ENCODE measurements at regions not wholly inside any gene's neighbourhood (a gene's known extent, or its start where the extent isn't known, plus 50 kb on each side); places are given as distances from the start of the nearest gene placed in this dataset.

- intact Hi-C loops (cut with DNase I): no loop called here
- TF ChIP-seq CTCF (IDR thresholded peaks at IDR 0.05) (no peak), POLR2A (IDR thresholded peaks at IDR 0.05) (no peak)
- Histone ChIP-seq H3K36me3 (no peaks in the 10 kb centered on the region), H3K27me3 (no peaks in the 10 kb centered on the region), H3K4me1 (peaks cover 0 to 6% (median 0%) of the 10 kb centered on the region in 12 donors), H3K9me3 (no peaks in the 10 kb centered on the region), H3K4me3 (no peak overlapping the region), H3K27ac (no peak overlapping the region)
- DNase-seq: no peak
- ATAC-seq: no peak
- 70 to 79% (median 77%) methylated on average over 5 of the region's 5 CpGs for WGBS, 4 donors
Measured at GRCh38 chr2:113809076-113809736, 52.8 kb upstream of the SLC35F5 start.

GRCh38 chr2:113807721-113808120, 51.3 kb upstream of the SLC35F5 start:
- DNase-seq (no peak), ATAC-seq (no peak)
- no peaks in the 10 kb centered on the region for H3K27me3 ChIP-seq
- TF ChIP-seq POLR2A (IDR thresholded peaks at IDR 0.05): no peak
- TF ChIP-seq CTCF (IDR thresholded peaks at IDR 0.05): no peak
- intact Hi-C loops (cut with DNase I): no loop called here
- no peak overlapping the region for H3K4me3 ChIP-seq
- H3K9me3 ChIP-seq: no peaks in the 10 kb centered on the region
- peaks cover 0 to 6% (median 0%) of the 10 kb centered on the region in 12 donors for H3K4me1 ChIP-seq
- H3K36me3 ChIP-seq: no peaks in the 10 kb centered on the region
- no peak overlapping the region for H3K27ac ChIP-seq
- WGBS, 4 donors: 98 to 100% (median 100%) methylated on average over 2 of the region's 2 CpGs

GRCh38 chr2:113806217-113806913, 49.9 kb upstream of the SLC35F5 start:
- Histone ChIP-seq H3K27ac (no peak overlapping the region), H3K4me1 (no peaks in the 10 kb centered on the region), H3K4me3 (no peak overlapping the region), H3K27me3 (no peaks in the 10 kb centered on the region), H3K9me3 (no peaks in the 10 kb centered on the region), H3K36me3 (no peaks in the 10 kb centered on the region)
- ATAC-seq: no peak
- intact Hi-C loops (cut with DNase I): no loop called here
- 79 to 85% (median 83%) methylated on average over 8 of the region's 8 CpGs for WGBS, 4 donors
- no peak for DNase-seq
- TF ChIP-seq CTCF (IDR thresholded peaks at IDR 0.05): no peak
- TF ChIP-seq POLR2A (IDR thresholded peaks at IDR 0.05): no peak
